Adrenal gland (tissue), 9 donors: ENCODE measurements at regions not wholly inside any gene's neighbourhood (a gene's known extent, or its start where the extent isn't known, plus 50 kb on each side); places are given as distances from the start of the nearest gene placed in this dataset.

Source experiments
- DNase-seq, 7 donors: peaks; one replicate each; pipeline ENCODE4 v3.0.0-alpha.2; 2019 to 2020
- H3K27ac ChIP-seq, 5 donors: fragments of 200-600 bp; sonication (generic) in 4 of 5; 1 replicate in 3 of 5; 2 replicates in 2 of 5; pipeline versions ENCODE4 v1.5.1 to v1.8.0; 2016 to 2020; ENCODE audit warnings: mild to moderate bottlenecking in 1 of 5
- H3K27me3 ChIP-seq: fragments of 200-600 bp; 2 replicates; pipeline ENCODE4 v1.8.0; 2021
- H3K36me3 ChIP-seq, 2 donors: fragments of 200-600 bp; replicated peaks in 1 of 2; 1 replicate in 1 of 2; 2 replicates in 1 of 2; pipeline versions ENCODE4 v1.5.1 to v1.8.0; 2018 to 2022
- H3K4me1 ChIP-seq, 2 donors: fragments of 200-600 bp; replicated peaks in 1 of 2; 1 replicate in 1 of 2; 2 replicates in 1 of 2; pipeline versions ENCODE4 v1.5.1 to v1.8.0; 2018 to 2021
- H3K4me3 ChIP-seq, 4 donors: fragments of 200-600 bp; sonication (generic) in 3 of 4; one replicate each; pipeline ENCODE4 v1.5.1; 2016 to 2018
- H3K9me3 ChIP-seq, 3 donors: fragments of 200-600 bp; sonication (generic) in 1 of 3; replicated peaks in 1 of 3; 1 replicate in 2 of 3; 2 replicates in 1 of 3; pipeline versions ENCODE4 v1.5.1 to v1.8.0; 2016 to 2021
- POLR2A ChIP-seq, 2 donors: fragments of 450-650 bp; IDR thresholded peaks; one replicate each; pipeline ENCODE4 v1.6.1; 2017; ENCODE audit warnings: antibody characterized with exemption in 2 of 2, mild to moderate bottlenecking in 2 of 2, moderate library complexity in 1 of 2
- WGBS, 4 donors: extraction: QIAGEN DNeasy Blood & Tissue Kit in 2 of 4; methylation state at CpG; one replicate each; pipeline versions ENCODE4 v1.1.5 to v1.1.7; 2013 to 2017; 5-methylcytosine and 5-hydroxymethylcytosine counted together
- intact Hi-C, 2 donors: fragments of 100-400 bp; cut with DNase I; formaldehyde crosslinking; loops; one replicate each; pipeline versions ENCODE4 v1.14.1 to v1.15.0; 2022 to 2023
- TF ChIP-seq, protein P1 (sequence below), 6 experiments: fragments of 450-650 bp in 4 of 6; fragments of 200-600 bp in 2 of 6; sonication (generic) in 1 of 6; IDR thresholded peaks; 1 replicate in 5 of 6; 2 replicates in 1 of 6; pipeline versions ENCODE4 v1.5.1 to v1.8.0; 2016 to 2021; ENCODE audit warnings: antibody characterized with exemption in 6 of 6, mild to moderate bottlenecking in 2 of 6, moderate library complexity in 1 of 6
- donor health status: healthy with polysubstance abuse.
- donor health status: Bipolar disorder and iron deficiency.
- donor health status: DM: yes; HTN: yes; CAD: no.
- donor health status: DM: no; HTN: no; CAD: no.
- donor health status: DM: no; HTN: no; CAD: no.

DNA sequence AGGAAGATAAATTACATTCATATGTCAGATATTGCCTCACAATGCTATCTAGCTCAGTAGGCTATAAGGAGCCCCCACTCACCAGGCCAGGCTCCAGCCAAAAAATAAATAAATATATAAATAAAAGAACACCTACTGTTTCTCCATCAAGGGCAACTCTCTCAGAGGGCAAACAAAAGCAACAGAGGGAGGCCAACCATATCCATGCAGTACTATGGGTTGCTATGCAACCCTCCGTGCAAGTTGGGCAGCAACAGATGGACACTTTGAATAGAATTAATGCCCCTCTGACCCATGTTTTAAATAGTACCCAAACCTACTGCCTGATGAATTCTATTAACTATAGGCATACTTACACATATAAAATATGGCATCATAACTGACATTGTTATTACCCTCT, 279.8 kb upstream of the EDNRB start:
- Histone ChIP-seq H3K4me3 (no peak overlapping the region), H3K27me3 (no peaks in the 10 kb centered on the region), H3K27ac (no peak overlapping the region), H3K4me1 (no peaks in the 10 kb centered on the region), H3K36me3 (no peaks in the 10 kb centered on the region), H3K9me3 (no peaks in the 10 kb centered on the region)
- no peak for TF ChIP-seq POLR2A (IDR thresholded peaks at IDR 0.05)
- TF ChIP-seq, protein P1, sequence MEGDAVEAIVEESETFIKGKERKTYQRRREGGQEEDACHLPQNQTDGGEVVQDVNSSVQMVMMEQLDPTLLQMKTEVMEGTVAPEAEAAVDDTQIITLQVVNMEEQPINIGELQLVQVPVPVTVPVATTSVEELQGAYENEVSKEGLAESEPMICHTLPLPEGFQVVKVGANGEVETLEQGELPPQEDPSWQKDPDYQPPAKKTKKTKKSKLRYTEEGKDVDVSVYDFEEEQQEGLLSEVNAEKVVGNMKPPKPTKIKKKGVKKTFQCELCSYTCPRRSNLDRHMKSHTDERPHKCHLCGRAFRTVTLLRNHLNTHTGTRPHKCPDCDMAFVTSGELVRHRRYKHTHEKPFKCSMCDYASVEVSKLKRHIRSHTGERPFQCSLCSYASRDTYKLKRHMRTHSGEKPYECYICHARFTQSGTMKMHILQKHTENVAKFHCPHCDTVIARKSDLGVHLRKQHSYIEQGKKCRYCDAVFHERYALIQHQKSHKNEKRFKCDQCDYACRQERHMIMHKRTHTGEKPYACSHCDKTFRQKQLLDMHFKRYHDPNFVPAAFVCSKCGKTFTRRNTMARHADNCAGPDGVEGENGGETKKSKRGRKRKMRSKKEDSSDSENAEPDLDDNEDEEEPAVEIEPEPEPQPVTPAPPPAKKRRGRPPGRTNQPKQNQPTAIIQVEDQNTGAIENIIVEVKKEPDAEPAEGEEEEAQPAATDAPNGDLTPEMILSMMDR (IDR thresholded peaks at IDR 0.05): no peak
- intact Hi-C loops: no loop called here
- DNase-seq: no peak
- 59 to 85% (median 67%) methylated on average over 1 of the region's 1 CpG for WGBS, 4 donors

DNA sequence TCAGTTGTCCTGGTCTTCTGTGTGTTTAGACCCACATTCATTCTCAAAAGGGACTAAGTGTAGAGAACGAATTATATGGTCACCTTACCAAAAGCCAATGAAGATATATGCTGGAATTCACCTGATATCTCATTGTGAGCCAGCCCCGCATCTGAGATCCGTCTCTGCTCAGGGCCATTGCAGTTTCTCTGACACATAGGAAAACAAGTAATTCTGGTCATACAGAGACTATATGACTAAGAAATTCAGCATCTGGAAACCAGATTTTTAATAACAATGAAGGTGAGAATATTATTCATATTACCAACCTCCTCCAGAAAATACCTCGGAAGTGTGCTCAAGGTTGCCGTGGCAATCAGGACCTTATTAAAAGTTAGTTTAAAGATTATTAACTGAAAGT, 278.6 kb upstream of the EDNRB start:
- H3K9me3 ChIP-seq: no peaks in the 10 kb centered on the region
- intact Hi-C loops: no loop called here
- no peak overlapping the region for H3K27ac ChIP-seq
- WGBS, 4 donors: 60 to 79% (median 75%) methylated on average over 5 of the region's 5 CpGs
- H3K4me3 ChIP-seq: no peak overlapping the region
- no peaks in the 10 kb centered on the region for H3K27me3 ChIP-seq
- no peak for DNase-seq
- no peaks in the 10 kb centered on the region for H3K4me1 ChIP-seq
- no peaks in the 10 kb centered on the region for H3K36me3 ChIP-seq
- no peak for TF ChIP-seq POLR2A (IDR thresholded peaks at IDR 0.05)
- TF ChIP-seq, protein P1 (IDR thresholded peaks at IDR 0.05): no peak

DNA sequence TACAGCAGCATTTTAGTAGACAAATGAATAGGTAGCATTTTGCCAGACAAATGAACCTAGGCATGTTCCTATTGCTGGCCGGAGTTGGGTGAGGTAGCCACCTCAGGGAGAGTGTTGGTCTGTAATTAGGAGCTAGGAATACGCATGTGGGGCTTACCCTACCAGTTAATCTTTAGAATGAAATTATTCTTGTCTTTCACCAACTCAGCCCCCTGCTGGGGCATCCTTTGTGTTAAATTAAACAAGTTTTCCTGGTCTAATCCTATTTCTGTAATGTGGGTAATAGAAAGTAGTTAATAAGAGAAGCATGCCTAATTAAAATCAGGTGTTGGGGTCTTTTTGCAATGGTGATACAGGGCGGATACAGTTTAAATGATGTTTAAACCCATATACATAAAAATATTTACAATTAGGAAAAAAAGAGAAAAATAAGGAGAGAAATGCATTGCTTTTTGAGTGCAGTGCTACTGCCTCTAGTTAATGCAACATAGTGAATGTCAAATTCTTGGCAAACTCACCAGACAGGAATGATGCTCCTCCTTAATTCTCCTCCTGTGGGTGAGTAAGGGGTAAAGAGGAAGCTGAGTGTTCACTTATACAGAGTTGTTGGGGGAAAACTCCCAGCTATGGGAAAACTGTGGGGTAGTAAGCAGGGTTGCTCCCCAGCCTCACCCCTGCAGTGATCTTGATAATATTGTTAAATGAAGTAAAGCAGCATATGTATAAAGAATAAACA, 276.4 kb upstream of the EDNRB start:
- H3K4me3 ChIP-seq: no peak overlapping the region
- H3K4me1 ChIP-seq: no peaks in the 10 kb centered on the region
- H3K9me3 ChIP-seq: no peaks in the 10 kb centered on the region
- no peaks in the 10 kb centered on the region for H3K27me3 ChIP-seq
- TF ChIP-seq, protein P1 (IDR thresholded peaks at IDR 0.05): no peak
- no peak for TF ChIP-seq POLR2A (IDR thresholded peaks at IDR 0.05)
- H3K36me3 ChIP-seq: no peaks in the 10 kb centered on the region
- intact Hi-C loops: no loop called here
- H3K27ac ChIP-seq: no peak overlapping the region
- DNase-seq: no peak
- WGBS, 4 donors: 67 to 84% (median 79%) methylated on average over 3 of the region's 3 CpGs

DNA sequence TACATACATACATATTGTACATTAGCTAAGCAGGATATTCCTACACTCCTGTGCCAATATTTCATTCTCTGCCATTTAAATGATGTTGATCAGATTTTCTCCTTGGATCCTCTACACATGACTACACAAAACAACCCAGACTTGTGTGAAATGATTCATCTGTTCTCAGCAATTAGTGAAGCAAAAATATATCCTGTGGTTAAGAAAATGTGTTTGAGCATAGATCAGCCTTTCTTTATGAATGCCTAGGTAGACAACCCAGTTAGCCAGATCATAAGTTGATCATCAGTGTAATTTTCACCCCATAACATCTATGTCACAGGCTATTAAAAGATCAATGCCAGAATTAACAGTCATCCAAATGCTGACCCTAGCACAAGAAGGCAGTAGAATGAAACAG, 275.2 kb upstream of the EDNRB start:
- no peaks in the 10 kb centered on the region for H3K36me3 ChIP-seq
- no peaks in the 10 kb centered on the region for H3K4me1 ChIP-seq

More for the DNA sequence above, 275.2 kb upstream of the EDNRB start:
- no peak for DNase-seq
- TF ChIP-seq, protein P1 (IDR thresholded peaks at IDR 0.05): no peak
- no peak for TF ChIP-seq POLR2A (IDR thresholded peaks at IDR 0.05)
- no peaks in the 10 kb centered on the region for H3K27me3 ChIP-seq
- intact Hi-C loops: no loop called here
- no peak overlapping the region for H3K4me3 ChIP-seq
- no peaks in the 10 kb centered on the region for H3K9me3 ChIP-seq
- no peak overlapping the region for H3K27ac ChIP-seq
